Endothelial cell (in vitro differentiated cells): ENCODE measurements at regions not wholly inside any gene's neighbourhood (a gene's known extent, or its start where the extent isn't known, plus 50 kb on each side); places are given as distances from the start of the nearest gene placed in this dataset.

ENCODE experiments used
- DNase-seq: peaks from one replicate; pipeline ENCODE4 v3.0.0; 2021; ENCODE audit warnings: low spot score
- H3K27ac Mint-ChIP-seq: one replicate; pipeline ENCODE4 v1.8.0; 2021; ENCODE audit warnings: mixed read lengths, inconsistent platforms; ENCODE audit not compliant: unreplicated experiment
- H3K27me3 Mint-ChIP-seq: one replicate; pipeline ENCODE4 v1.8.0; 2021; ENCODE audit warnings: mild to moderate bottlenecking, moderate library complexity, mixed read lengths, inconsistent platforms; ENCODE audit not compliant: unreplicated experiment
- H3K36me3 Mint-ChIP-seq: one replicate; pipeline ENCODE4 v1.8.0; 2021; ENCODE audit warnings: mild to moderate bottlenecking, low read depth, mixed read lengths, inconsistent platforms; ENCODE audit not compliant: unreplicated experiment
- H3K4me1 Mint-ChIP-seq: one replicate; pipeline ENCODE4 v1.8.0; 2021; ENCODE audit warnings: mild to moderate bottlenecking, mixed read lengths, inconsistent platforms; ENCODE audit not compliant: unreplicated experiment
- H3K4me3 Mint-ChIP-seq: one replicate; pipeline ENCODE4 v1.8.0; 2021; ENCODE audit warnings: mild to moderate bottlenecking, mixed read lengths, inconsistent platforms; ENCODE audit not compliant: unreplicated experiment
- H3K9me3 Mint-ChIP-seq: one replicate; pipeline ENCODE4 v1.8.0; 2021; ENCODE audit warnings: mixed read lengths, inconsistent platforms; ENCODE audit not compliant: unreplicated experiment
- TF ChIP-seq, protein P1 (sequence below): fragments of 200-600 bp; sonication (generic); IDR thresholded peaks from one replicate; pipeline ENCODE4 v1.5.0; 2021; ENCODE audit warnings: antibody characterized with exemption; ENCODE audit not compliant: unreplicated experiment

DNA sequence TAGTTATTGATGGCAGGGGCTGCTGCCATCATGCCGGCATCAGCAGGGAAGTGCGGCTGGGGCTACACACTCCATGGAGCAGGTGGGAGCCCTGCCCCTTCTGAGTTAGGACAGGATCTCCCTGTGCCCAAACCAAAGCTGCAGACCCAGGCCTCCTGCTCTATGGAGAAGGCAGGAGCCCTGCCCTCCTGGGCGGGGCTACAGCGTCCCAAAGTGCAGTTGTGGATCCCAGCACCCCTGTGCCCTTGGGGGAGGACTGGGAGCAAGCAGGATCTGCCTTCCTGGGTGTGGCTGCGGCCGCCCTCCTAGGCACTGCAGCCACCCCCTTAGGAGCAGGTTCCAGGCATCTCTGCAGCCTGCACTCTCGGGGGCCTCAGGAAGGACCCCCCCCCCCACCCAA lies 1392.4 kb upstream of the SLC39A10 start:
- no peak for DNase-seq

DNA sequence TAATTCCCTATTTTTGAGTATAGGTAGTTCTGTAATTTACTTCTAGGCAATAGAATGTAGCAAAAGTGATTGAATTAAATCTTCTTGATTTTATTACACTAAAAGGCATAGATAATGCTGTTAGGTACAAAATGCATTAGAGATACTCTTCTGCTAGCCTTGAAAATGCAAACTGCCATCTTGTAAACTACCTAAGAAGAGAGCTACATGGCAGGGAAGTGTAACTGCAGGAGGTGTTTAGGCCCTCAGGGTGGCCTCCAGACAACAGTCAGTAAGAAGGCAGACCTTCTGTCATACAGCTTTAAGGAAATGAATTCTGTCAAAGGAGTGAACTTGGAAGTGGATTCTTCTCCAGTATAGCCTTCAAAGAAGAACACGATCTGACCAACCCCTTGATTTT lies 1396.8 kb upstream of the SLC39A10 start:
- Mint-ChIP-seq H3K27ac (no peak overlapping the region), H3K9me3 (no peaks in the 10 kb centered on the region), H3K27me3 (peaks cover 2% of the 10 kb centered on the region), H3K36me3 (no peaks in the 10 kb centered on the region), H3K4me1 (no peaks in the 10 kb centered on the region), H3K4me3 (no peak overlapping the region)
- DNase-seq, result no peak
- TF ChIP-seq, protein P1, sequence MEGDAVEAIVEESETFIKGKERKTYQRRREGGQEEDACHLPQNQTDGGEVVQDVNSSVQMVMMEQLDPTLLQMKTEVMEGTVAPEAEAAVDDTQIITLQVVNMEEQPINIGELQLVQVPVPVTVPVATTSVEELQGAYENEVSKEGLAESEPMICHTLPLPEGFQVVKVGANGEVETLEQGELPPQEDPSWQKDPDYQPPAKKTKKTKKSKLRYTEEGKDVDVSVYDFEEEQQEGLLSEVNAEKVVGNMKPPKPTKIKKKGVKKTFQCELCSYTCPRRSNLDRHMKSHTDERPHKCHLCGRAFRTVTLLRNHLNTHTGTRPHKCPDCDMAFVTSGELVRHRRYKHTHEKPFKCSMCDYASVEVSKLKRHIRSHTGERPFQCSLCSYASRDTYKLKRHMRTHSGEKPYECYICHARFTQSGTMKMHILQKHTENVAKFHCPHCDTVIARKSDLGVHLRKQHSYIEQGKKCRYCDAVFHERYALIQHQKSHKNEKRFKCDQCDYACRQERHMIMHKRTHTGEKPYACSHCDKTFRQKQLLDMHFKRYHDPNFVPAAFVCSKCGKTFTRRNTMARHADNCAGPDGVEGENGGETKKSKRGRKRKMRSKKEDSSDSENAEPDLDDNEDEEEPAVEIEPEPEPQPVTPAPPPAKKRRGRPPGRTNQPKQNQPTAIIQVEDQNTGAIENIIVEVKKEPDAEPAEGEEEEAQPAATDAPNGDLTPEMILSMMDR, result no peak

More for the DNA sequence above, 1392.4 kb upstream of the SLC39A10 start:
- Mint-ChIP-seq H3K36me3 (no peaks in the 10 kb centered on the region), H3K4me3 (no peak overlapping the region), H3K27me3 (no peaks in the 10 kb centered on the region), H3K27ac (no peak overlapping the region), H3K4me1 (no peaks in the 10 kb centered on the region), H3K9me3 (no peaks in the 10 kb centered on the region)
- TF ChIP-seq, protein P1, result no peak

DNA sequence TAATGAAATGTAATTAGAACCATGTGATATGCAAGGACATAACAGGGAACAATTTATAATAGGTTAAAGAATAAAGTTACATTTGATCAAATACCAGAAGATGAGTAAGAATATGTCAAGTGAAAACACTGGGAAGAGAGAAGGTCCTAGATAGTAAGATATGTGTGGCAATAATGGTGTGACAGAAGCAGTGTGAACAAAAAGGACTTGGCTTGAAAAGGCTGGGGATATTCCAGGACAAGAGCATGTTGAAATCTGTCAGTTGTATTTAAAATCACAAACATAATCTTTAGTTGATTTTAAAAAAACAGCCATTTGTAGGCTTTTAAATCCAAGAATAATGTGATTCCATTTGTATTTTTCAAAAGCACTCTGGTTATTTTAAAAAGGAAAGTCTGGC lies 1399.9 kb upstream of the SLC39A10 start:
- H3K4me1 Mint-ChIP-seq, result no peaks in the 10 kb centered on the region
- no peak overlapping the region for H3K27ac Mint-ChIP-seq
- TF ChIP-seq, protein P1, result no peak
- H3K36me3 Mint-ChIP-seq, result no peaks in the 10 kb centered on the region
- no peaks in the 10 kb centered on the region for H3K9me3 Mint-ChIP-seq
- H3K4me3 Mint-ChIP-seq, result no peak overlapping the region
- DNase-seq, result no peak
- peaks cover 2% of the 10 kb centered on the region for H3K27me3 Mint-ChIP-seq

DNA sequence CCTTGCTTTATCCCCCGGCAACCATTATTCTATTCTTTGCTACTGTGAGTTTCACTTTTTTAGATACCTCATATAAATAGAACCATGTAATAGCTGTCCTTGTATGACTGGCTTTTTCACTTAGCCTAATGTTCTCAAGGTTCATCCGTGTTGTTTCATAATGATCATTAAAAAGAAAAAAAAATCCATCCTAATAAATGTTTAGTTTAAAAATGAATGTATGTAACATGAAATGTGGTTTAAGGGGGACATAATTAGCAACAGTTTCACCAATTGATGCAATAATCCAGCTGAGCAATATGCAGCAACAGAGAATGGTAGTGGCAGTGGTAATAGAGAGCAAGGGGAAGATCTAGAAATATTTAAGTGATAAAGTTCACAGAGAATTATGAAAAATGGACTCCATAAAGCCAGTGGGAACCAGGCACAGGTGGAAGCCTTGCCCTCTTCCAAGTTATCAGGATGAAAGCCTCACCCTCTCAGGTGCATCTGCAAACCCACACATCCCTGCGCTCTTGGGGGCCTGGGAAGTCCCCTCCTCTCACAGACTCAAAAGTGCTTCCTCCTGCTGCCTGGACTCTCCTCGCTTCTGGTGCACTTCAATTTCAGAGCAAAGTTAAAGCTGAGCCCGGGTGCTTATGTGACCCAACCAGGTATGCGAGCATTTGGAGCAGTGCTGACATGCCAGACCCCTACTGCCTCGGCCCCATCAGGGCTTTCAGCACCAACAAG lies 1403.3 kb upstream of the SLC39A10 start:
- Mint-ChIP-seq H3K27ac (no peak overlapping the region), H3K36me3 (no peaks in the 10 kb centered on the region), H3K4me1 (no peaks in the 10 kb centered on the region), H3K4me3 (no peak overlapping the region), H3K9me3 (no peaks in the 10 kb centered on the region), H3K27me3 (peaks cover 2% of the 10 kb centered on the region)
- TF ChIP-seq, protein P1, result no peak
- DNase-seq, result no peak

DNA sequence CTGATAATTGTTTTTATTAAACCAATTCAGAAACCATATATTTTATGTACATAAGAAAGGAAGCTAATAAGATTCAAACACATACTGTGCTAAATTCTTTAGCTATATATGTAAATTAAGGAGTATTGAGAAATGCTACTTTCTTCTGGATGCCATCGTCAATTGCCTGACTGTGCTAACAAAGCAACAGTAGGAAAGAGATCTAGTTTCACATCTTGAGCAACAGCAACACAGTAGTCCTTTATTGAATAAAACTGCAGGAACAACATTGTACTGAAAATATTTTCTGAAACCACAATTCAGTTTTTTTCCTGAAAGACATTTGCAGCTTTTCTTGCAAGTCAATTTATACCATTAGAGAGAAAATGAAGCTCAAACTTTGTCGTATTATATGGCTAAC lies 1404.9 kb upstream of the SLC39A10 start:
- no peak overlapping the region for H3K4me3 Mint-ChIP-seq
- H3K4me1 Mint-ChIP-seq, result no peaks in the 10 kb centered on the region
- DNase-seq, result no peak
- H3K27ac Mint-ChIP-seq, result no peak overlapping the region
- peaks cover 2% of the 10 kb centered on the region for H3K27me3 Mint-ChIP-seq
- no peaks in the 10 kb centered on the region for H3K9me3 Mint-ChIP-seq
- TF ChIP-seq, protein P1, result no peak
- no peaks in the 10 kb centered on the region for H3K36me3 Mint-ChIP-seq
